Esophagus squamous epithelium (tissue), 5 donors: ENCODE measurements at regions not wholly inside any gene's neighbourhood (a gene's known extent, or its start where the extent isn't known, plus 50 kb on each side); places are given as distances from the start of the nearest gene placed in this dataset.
"Not testable (repeated sequence)": the region's sequence is repeated elsewhere in the genome, so short reads cannot be mapped to it uniquely, and the experiment has no call there.

ENCODE experiments used
- DNase-seq: peaks from one replicate; lab custom pipeline; 2025; lab: John Stamatoyannopoulos, UW
- H3K27ac ChIP-seq, 4 donors: fragments of 200-600 bp; sonication (generic); one replicate each; pipeline ENCODE4 v1.5.1; 2016 to 2019; ENCODE audit warnings: mild to moderate bottlenecking in 1 of 4
- H3K27me3 ChIP-seq, 4 donors: fragments of 200-600 bp; sonication (generic); 1 replicate in 3 of 4; 2 replicates in 1 of 4; pipeline versions ENCODE4 v1.5.1 to v1.6.0; 2017 to 2021; ENCODE audit warnings: antibody characterized with exemption in 1 of 4
- H3K36me3 ChIP-seq, 3 donors: fragments of 200-600 bp; sonication (generic); one replicate each; pipeline ENCODE4 v1.5.1; 2016 to 2019
- H3K4me1 ChIP-seq, 3 donors: fragments of 200-600 bp; sonication (generic); one replicate each; pipeline ENCODE4 v1.5.1; 2017 to 2019
- H3K4me3 ChIP-seq, 4 donors: fragments of 200-600 bp; sonication (generic); 1 replicate in 3 of 4; 2 replicates in 1 of 4; pipeline ENCODE4 v1.5.1; 2016 to 2019; ENCODE audit warnings: mild to moderate bottlenecking in 2 of 4, moderate library complexity in 1 of 4
- H3K9me3 ChIP-seq, 3 donors: fragments of 200-600 bp; sonication (generic); one replicate each; pipeline ENCODE4 v1.5.1; 2016 to 2019
- POLR2A ChIP-seq, 4 donors: fragments of 450-650 bp; IDR thresholded peaks; one replicate each; pipeline ENCODE4 v1.6.1; 2017; ENCODE audit warnings: antibody characterized with exemption in 4 of 4, mild to moderate bottlenecking in 4 of 4, moderate library complexity in 3 of 4
- WGBS, 2 donors: methylation state at CpG; one replicate each; pipeline ENCODE4 v1.1.5; 2018; 5-methylcytosine and 5-hydroxymethylcytosine counted together
- intact Hi-C: fragments of 100-400 bp; cut with DNase I; formaldehyde crosslinking; loops from one replicate; pipeline ENCODE4 v1.15.0; 2022
- TF ChIP-seq, protein P1 (sequence below), 6 experiments: fragments of 450-650 bp in 4 of 6; fragments of 200-600 bp in 2 of 6; sonication (generic) in 2 of 6; IDR thresholded peaks; one replicate each; pipeline ENCODE4 v1.5.1; 2016 to 2019; ENCODE audit warnings: antibody characterized with exemption in 6 of 6, mild to moderate bottlenecking in 4 of 6, moderate library complexity in 4 of 6
- donor health status: DM: yes; HTN: yes; CAD: no.

DNA sequence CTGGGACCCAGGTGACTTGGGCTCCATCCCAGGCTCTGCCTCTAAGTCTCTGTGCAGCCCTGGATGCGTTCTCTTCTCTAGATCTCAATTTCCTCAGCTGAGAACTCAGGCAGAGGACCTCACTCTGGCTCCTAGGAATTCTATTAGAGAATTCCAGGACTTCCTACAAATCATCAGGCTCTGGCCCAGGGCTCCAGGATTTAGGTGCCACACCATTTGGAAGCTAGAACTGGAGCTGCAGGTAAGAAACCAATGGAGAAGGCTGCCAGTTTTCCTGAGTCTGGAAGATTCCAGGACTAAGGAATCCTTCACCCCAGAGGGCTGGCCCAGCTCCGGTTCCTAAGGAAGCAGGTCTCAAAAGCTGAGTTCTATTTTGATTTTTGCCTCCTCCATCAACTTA lies 189.8 kb upstream of the CDH5 start:
- Histone ChIP-seq H3K4me3 (no peak overlapping the region), H3K9me3 (peaks cover 0 to 5% (median 0%) of the 10 kb centered on the region in 3 donors), H3K4me1 (no peaks in the 10 kb centered on the region), H3K27me3 (no peaks in the 10 kb centered on the region), H3K36me3 (no peaks in the 10 kb centered on the region), H3K27ac (no peak overlapping the region)
- WGBS, 2 donors = 69 to 100% methylated on average over 1 to 2 of the region's 2 CpGs
- TF ChIP-seq POLR2A (IDR thresholded peaks at IDR 0.05) = no peak
- TF ChIP-seq, protein P1, sequence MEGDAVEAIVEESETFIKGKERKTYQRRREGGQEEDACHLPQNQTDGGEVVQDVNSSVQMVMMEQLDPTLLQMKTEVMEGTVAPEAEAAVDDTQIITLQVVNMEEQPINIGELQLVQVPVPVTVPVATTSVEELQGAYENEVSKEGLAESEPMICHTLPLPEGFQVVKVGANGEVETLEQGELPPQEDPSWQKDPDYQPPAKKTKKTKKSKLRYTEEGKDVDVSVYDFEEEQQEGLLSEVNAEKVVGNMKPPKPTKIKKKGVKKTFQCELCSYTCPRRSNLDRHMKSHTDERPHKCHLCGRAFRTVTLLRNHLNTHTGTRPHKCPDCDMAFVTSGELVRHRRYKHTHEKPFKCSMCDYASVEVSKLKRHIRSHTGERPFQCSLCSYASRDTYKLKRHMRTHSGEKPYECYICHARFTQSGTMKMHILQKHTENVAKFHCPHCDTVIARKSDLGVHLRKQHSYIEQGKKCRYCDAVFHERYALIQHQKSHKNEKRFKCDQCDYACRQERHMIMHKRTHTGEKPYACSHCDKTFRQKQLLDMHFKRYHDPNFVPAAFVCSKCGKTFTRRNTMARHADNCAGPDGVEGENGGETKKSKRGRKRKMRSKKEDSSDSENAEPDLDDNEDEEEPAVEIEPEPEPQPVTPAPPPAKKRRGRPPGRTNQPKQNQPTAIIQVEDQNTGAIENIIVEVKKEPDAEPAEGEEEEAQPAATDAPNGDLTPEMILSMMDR (IDR thresholded peaks at IDR 0.05) = no peak
- intact Hi-C loops = no loop called here
- DNase-seq = no peak

DNA sequence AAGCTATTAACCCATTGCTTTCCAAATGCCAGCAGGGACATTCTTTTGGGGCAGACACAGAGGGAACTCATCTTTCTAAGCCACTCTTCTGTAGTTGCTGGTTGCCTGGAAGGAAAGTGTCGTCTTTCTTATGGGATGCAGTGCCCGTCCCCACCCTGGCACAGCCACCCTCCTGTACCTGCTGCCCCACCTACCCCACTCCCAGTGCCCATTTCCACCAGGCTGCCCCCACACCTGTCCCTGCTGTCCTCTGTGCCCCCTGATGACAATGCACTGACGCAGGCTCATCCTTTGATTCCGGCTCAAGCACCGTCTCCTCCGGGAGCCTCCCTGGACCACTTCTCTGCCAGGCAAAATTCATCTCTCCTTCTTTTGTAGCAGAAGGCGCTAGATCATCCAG lies 190.4 kb upstream of the CDH5 start:
- WGBS, 2 donors = 76 to 84% methylated on average over 6 to 7 of the region's 7 CpGs
- H3K9me3 ChIP-seq = peaks cover 0 to 5% (median 0%) of the 10 kb centered on the region in 3 donors
- no peak overlapping the region for H3K27ac ChIP-seq
- H3K36me3 ChIP-seq = no peaks in the 10 kb centered on the region
- intact Hi-C loops = no loop called here
- TF ChIP-seq, protein P1 (IDR thresholded peaks at IDR 0.05) = no peak
- TF ChIP-seq POLR2A (IDR thresholded peaks at IDR 0.05) = no peak
- DNase-seq = no peak
- no peaks in the 10 kb centered on the region for H3K4me1 ChIP-seq
- no peak overlapping the region for H3K4me3 ChIP-seq
- no peaks in the 10 kb centered on the region for H3K27me3 ChIP-seq

DNA sequence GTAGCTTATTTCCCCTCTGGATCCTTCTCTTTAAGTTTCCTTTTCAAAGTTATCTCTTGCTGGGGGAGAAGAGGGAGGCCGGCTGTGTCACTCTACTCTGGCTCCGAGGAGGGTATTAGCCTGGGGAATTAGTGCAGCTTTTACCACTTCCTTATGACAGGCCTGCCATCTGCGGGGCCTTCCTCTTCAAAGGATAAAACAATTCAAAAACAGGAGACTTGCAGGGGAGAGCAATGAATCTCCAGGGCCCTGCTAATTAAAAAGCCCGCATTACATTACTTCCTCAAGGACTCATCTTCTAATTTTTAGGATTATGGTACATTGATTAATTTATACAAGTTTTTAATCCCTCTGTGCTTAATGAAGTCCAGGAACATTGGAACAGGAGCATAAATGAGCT lies 190.9 kb upstream of the CDH5 start:
- peaks cover 0 to 5% (median 0%) of the 10 kb centered on the region in 3 donors for H3K9me3 ChIP-seq
- no peak for TF ChIP-seq POLR2A (IDR thresholded peaks at IDR 0.05)
- TF ChIP-seq, protein P1 (IDR thresholded peaks at IDR 0.05) = no peak
- H3K27ac ChIP-seq = no peak overlapping the region
- no peaks in the 10 kb centered on the region for H3K36me3 ChIP-seq
- H3K4me1 ChIP-seq = no peaks in the 10 kb centered on the region
- no peaks in the 10 kb centered on the region for H3K27me3 ChIP-seq
- intact Hi-C loops = no loop called here
- DNase-seq = no peak
- 44 to 55% methylated on average over 4 of the region's 4 CpGs for WGBS, 2 donors
- H3K4me3 ChIP-seq = no peak overlapping the region

DNA sequence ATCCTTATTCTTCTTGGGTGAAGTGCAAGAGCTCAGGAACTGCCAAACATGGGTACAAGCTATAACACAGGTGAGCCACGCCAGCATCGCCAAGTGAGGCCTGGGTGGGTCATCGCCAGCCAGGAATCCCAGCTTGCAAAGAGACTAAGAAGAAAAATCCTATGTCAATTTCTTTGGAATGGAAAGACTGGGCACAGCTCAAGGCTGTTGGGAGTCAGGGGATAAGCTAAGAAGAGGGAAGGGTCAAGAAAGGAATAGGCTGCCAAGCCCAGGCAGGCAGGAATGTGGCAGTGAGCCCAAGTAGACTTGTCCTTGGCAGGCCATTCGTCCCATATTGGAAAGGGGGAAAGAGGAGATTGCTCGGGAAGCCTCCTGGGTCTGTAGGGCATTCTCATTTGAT lies 191.4 kb upstream of the CDH5 start:
- DNase-seq = no peak
- WGBS, 2 donors = 69 to 80% methylated on average over 3 to 5 of the region's 5 CpGs

DNA sequence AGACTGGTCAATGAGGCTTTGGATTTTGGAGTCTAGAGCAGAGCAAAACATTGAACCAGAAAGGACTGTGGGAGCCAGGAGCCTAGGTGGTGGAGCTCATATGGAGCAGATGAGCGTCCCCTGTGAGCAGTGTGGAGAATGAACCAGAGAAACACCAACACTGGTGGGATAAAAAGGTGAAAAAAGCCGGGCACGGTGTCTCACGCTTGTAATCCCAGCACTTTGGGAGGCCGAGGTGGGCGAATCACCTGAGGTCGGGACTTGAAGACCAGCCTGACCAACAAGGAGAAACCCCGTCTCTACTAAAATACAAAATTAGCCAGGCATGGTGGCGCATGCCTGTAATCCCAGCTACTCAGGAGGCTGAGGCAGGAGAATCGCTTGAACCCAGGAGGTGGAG lies 192.7 kb upstream of the CDH5 start:
- H3K4me1 ChIP-seq, H3K27ac ChIP-seq, DNase-seq, H3K27me3 ChIP-seq, H3K4me3 ChIP-seq, intact Hi-C loops, H3K36me3 ChIP-seq, H3K9me3 ChIP-seq: not testable (repeated sequence)
- 86 to 98% methylated on average over 10 of the region's 10 CpGs for WGBS, 2 donors

More for the DNA sequence above, 191.4 kb upstream of the CDH5 start:
- Histone ChIP-seq H3K9me3 (peaks cover 0 to 5% (median 0%) of the 10 kb centered on the region in 3 donors), H3K36me3 (no peaks in the 10 kb centered on the region), H3K4me3 (no peak overlapping the region), H3K4me1 (no peaks in the 10 kb centered on the region), H3K27ac (no peak overlapping the region), H3K27me3 (no peaks in the 10 kb centered on the region)
- intact Hi-C loops = no loop called here
- TF ChIP-seq, protein P1 (IDR thresholded peaks at IDR 0.05) = no peak
- no peak for TF ChIP-seq POLR2A (IDR thresholded peaks at IDR 0.05)

DNA sequence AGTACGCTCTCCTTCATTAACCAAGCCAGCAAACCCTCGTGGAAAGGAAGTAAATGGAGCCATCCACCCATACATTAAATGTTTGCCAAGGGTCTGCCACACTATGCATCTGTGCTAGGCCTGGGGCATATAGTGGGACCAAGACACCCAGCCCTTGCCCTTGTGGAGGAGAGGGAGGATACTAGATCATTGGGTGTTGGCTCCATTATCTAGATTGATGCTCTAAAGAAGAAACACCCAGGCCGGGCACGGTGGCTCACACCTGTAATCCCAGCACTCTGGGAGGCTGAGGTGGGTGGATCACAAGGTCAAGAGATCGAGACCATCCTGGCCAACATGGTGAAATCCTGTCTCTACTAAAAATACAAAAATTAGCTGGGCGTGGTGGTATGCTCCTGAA lies 193.3 kb upstream of the CDH5 start:
- DNase-seq, H3K27me3 ChIP-seq, intact Hi-C loops, H3K36me3 ChIP-seq, H3K27ac ChIP-seq, H3K4me3 ChIP-seq, H3K9me3 ChIP-seq, H3K4me1 ChIP-seq: not testable (repeated sequence)
- 71 to 86% methylated on average over 1 to 6 of the region's 6 CpGs for WGBS, 2 donors
